Cerebellar nuclear complex (tissue), 1 donor: ENCODE measurements at regions not wholly inside any gene's neighbourhood (a gene's known extent, or its start where the extent isn't known, plus 50 kb on each side); places are given as distances from the start of the nearest gene placed in this dataset.

Source experiments
- DNase-seq, 2 experiments: peaks; one replicate each; lab custom pipeline; 2025; lab: John Stamatoyannopoulos, UW

DNA sequence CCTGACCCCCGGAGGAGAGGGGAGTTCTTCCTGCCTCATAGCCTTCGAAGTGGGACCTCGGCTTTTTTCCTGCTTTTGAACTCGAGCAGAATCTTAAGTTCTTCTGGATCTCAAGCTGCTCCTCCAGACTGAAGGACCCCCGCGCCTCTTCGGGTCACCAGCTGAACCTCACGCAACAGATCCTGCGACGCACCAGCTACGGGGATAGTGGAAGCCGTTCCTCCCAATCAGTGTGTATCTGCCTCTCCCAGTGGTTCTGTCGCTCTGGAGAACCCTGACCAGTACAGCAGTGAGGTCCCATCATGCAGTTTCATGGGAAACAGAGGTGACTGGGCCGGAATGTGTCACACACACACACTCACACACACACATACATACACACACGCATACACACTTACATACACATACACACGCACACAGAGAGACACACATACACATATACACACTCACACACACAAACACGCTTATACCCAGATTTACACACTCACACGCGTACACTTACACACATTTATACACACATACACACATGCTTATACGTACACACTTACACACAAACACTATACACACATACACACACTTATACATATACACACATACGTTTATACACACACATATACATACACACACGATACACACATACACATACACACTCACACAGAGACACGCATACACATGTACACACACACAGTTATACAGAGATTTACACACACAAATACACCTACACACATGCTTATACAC is 170.0 kb downstream of the TTLL2 start:
- DNase-seq: no peak

DNA sequence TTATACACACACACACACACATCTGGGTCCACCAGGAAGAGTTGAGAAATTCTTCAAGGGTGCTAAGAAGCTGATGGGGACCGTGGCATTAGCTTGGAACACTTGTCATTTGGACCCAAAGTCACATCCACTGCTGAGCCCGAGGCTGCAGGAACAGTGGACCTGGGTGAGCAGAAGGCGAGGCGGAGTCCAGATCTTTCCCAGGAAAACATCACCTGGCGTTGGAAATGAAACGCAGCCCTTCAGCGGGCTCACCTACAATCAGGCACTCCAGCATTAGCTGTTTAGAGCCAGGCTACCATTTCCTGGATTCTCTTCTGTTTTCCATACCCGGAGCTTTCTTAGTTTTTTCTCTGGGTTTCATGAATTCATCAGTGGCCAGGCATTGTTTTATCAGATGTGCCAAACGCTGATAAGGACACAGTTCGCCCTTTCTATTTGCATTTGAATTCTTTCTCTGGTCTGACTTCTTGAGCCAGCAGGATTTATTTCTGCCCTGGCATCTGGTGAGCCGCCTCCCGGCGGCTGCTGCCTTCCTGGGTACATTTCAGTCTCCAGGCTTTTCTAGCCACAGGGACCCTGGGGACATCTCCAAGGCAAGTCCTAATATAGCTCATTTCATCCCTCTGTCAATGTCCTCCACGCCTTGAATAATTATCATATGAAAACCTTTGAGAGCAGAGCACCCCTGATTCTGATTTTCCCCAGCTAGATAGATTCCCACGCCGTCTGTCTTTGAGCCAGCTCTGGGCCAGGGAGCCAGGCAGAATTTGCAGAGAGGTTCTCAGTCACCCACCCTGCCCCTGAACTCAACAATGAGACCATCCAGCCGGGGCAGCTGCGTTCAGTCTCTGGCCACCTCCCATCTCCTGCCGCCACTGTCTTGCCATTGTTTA is 170.9 kb downstream of the TTLL2 start:
- no peak for DNase-seq

DNA sequence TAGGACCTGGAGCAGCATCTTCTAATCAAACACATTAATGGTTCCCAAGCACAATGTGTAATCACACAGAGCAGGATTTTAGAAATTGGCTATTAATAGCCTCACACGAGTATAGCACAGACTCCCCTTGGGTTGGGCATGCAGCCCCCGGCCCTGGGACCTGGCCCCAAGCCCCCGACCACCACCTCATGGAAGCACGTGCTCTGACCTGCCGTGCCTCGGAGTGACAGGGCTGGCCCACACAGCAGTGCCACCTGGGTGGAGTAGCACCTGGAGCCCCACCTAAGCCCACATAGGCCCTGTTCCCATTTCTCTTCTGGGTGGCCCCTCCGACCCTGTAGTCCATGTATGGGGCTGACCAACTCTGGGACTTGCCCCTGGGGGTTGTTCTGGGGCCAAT is 171.8 kb downstream of the TTLL2 start:
- no peak for DNase-seq

DNA sequence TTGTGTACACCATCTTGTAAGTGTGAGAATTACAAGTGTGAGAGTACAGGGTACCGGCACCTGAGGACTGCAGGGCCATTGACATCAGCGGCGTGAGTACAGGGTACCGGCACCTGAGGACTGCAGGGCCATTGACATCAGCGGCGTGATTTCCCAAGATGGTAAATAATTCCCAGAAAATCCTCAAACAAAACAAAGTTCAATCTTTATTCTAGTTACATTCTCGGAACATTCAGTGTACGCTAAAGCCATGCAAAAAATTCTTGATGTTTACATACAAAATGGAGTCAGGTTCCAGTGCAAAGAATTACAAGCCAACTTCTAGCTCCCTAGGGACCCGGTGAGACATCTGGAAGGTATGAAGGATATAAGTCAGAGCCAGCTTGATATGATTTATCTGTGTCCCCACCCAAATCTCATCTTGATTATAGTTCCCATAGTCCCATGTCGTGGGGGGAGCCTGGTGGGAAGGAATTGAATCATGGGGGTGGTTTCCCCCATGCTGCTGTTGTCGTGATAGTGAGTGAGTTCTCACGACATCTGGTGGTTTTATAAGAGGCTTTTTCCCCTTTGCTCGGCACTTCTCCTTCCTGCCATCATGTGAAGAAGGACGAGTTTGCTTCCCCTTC is 172.7 kb downstream of the TTLL2 start:
- no peak for DNase-seq

DNA sequence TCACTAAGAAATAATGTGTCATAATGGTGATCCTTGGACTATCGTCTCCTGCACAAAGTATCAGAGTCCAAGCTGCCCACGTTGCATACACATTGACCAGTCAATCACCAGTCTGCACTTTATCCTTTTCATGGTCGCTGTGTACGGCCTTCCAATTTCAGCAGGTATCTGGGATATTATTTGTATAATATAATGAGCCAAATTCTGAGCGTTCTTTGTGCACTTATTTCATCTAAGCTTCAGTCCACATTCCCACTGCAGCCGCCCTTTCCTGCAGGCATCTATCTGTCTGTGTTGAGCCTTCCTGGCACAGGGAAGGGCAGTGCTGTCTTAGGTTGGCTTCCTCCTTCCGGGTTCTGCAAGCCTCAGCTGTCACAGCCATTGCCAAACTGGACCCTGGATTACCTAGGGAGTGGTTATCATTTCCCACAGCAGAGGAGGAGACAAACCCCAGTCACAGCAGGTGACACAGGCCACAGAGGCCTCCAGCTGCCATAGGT is 174.3 kb downstream of the TTLL2 start:
- no peak for DNase-seq

DNA sequence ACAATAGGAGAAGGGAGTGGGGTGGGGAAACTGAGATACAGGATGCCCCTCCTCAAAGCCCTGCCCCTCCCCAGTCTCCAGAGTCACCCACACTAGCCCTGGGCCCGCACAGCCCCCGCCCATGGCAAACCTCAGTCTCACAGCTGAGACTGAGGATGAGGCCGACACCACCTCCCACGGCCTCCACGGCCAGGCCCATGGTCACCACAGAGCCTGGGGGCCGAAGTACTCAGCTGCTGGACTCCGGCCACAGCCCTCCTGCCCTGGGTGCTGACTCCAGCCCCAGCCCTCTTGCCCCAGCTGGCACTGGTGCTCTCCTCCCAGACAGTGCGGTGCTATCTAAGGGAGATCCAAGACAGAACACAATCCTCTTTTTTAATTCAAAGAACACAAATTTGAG is 176.1 kb downstream of the TTLL2 start:
- DNase-seq: no peak

DNA sequence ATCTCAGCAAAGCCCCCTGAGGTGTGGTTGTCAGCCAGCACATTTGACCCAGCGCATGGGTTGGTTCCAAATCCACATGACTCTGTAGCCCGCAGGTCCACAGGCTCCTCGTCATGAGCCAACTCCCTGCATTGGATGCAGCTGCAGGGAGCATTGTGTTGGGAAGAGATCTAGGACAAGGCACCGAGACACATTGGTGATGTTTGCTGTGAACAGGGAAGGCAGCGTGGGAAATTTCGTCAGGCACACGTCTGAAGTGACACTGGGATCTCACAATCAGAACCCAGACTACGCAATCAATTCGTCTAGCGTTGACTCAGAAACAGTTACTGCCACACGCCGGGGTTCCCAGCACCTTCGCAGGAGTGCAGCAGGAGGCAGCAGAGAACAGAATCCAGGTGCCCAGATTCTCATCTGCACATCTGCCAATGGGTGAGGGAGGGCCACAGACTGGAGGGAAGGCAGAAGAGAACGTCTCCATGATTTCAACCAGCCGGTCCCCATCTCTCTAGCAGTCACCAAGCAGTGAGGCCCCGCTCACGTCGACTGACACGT is 177.0 kb downstream of the TTLL2 start:
- DNase-seq: no peak

DNA sequence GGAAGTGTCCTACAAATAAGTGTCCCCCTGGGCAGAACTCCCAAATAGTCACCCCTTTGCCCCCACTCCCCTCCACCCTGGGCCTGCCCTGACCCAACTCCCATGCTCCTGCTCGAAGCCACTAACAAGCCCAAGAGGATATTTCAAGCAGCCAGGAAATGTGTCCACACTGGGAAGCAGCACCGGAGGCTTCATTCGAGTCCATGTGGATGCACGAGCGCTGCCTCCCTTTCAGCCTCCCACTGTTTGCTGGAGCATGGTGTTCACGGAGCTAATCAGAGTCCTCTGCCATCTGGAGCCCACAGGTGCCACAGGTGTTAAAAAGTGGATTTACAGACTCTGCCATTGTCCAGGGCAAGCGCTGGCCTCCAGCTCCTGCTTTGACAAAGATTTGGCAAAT is 177.6 kb downstream of the TTLL2 start:
- no peak for DNase-seq

DNA sequence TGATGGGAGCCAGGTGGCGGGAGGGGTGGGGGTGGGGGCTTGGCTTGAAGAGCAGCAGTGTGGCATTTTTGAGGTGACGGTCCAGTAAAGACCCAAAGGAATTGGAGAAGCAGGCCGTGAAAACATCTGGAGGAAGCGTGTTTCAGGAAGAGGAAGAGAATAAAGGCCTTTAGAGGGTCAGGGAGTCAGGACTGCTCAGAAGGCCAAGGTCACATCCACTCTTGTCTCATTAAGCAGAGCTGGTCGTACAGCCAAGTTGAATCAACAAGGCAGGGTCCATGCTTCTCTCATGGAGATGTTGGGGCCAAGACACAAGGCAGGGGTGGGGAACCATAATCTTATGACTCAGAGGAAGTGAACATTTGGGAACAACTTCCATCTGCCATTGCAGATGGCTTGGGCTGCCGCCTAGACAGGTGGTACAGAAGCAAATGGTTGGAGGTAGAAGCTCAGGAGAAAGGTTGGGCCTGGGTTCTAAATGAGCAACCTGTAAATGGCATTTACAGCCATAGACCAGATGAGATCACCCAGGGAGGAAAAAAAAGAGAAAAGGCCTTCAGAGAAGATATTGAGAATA is 179.6 kb downstream of the TTLL2 start:
- no peak for DNase-seq

DNA sequence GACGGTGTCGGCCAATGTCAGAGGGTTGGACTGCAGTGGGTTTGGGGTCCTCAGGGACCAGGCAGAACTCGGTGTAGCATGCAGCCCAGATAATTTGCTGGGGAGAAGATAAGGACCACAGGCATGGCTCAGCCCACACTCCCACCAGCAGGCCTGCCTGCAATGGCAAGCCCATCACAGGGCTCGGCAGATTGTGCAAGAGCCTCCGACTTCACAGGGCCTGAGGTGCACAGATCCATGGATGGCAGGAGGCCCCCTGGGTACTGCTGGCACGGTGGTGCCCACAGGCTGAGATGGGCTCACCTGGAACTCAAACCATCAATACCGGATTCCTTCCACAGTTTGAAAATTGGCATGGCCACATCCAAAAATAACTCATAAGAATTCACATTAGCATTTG is 180.3 kb downstream of the TTLL2 start:
- no peak for DNase-seq

DNA sequence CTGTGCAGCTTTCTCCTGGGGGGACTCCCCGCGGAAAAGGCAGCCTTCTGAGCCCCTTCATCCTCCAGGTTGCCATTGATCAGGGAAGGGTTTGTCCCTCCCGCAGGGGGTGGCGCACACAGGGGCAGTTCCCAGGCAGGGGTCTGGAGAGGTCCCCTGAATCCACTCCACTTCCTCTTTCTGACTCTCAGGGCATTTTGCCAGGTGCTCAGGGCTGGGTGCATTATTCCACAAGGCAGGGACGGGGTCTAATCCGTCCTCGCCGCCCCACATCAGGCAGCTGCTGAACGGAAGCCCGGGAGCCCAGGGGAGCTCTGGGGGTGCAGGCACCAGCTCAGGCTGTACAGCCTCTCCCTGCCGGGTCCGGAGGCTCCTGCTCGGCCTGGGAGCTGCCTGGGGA is 180.9 kb downstream of the TTLL2 start:
- no peak for DNase-seq

DNA sequence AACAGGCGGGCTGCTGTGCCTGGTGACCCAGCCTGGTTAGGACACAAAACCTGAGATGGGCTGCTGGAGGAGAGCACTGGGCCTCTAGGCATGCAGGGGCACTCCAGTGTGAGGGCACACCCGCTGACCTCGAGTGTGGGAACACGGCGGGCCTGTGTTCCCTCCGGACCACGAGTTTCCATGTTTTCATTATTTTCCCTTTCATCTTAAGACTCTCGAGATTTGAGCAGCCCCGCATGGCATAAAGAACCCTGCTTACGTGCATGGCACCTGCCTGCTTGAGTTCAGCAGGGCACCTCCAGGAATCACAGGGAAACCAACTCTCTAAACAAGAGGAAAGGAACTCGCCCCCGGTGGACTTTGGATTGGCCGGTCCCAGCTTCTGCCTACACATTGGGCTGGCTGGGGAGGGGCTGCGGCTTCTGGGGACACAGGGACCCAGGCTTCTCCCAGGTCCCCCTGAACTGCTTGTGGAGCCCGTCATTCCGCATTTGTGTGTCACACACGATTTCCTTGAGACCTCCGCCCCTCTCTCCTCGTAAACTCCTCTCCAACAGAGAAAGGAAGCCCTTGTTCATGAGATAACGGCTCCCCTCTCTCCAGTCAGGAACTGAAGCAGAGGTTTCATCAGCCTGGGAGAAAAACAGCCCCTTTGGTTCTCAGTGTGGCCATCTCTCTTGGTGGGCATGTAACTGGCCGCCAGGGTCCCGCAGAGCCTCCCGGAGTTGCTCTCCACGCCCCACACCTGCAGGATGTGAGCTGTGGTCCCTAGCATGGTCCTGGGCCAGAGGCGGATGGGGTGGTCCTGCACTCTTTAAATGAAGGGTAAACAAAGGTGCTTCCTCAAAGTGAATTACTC is 181.8 kb downstream of the TTLL2 start:
- no peak for DNase-seq

DNA sequence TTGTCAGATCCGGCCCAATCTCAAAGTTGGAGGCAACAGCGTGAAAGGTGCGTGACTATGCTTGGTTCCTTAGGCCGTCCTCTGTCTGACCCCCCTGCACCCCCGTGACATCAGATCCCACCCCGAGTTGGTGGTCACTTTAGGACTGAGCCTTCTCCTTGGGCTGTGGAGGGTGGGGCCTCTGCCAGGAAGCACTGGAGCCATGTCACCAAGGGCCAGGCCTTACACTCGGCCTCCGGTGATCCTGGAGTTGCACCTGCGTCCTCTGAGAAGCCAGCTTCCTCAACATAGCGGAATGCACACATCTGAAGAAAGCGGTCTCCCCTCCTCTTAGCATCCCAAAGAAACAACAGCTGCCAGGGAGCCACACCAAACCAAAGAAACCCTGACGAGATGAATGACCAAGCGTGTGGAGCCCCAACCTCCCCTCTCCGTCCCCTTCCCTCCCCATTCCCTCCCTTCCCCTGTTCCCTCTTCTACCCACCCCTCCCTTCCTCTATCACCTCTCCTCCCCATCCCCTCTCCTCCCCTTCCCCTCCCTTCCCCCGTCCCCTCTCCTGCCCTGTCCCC is 182.6 kb downstream of the TTLL2 start:
- DNase-seq: no peak

DNA sequence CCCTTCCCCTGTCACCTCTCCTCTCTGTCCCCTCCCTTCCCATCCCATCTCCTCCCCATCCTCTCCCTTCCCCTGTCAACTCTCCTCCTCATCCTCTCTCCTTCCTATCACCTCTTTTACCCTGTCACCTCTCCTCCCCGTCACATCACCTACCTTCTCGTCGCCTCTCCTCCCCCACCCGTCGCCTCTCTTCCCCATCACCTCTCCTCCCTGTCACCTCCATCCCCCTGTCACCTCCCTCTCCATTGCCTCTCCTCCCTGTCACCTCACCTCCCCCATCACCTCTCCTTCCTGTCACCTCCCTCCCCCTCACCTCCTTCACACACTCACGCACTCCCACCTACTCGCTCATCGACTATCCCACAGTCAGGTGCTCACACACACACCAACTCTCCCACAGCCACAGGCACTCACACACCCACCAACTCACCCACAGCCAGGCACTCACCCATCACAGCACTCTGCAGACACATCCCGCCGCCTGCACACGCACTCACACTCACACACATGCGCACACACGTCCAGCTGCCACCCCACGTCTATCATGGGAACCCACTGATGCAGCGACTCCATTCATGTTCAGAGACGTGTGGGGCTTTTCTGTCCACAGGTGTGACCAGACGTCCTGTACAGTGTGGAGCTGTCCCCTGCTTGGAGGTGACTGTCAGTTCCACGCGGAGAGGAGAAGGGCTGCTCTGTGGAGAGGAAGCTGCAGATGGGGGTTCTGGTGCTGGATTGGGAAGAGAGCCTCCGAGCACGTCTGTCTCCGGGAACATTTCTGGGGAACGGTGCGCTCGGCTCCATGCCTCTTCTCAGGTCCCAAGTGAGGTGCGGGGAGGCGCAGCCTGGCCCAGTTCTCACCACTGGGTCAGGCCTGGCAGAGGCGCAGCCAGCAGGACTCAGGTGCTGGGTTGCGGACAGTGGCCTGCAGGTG is 184.3 kb downstream of the TTLL2 start:
- no peak for DNase-seq

DNA sequence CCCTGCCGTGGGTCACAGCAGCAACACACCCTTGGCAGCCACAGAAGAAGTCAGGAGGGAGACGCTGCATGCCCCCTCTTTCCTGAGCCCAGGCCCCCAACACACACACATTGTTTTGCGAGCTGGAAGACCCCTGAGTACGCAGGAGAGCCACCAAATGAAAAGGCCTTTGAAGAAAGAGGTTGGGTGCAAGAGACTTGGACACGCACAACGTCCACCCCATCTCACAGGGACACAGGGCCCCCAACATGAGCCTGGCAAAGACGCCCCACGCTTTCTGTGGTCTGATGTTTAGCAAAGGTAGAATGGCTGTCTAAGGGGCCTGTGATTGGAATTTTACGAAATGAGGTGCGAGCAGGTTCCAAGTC is 185.0 kb downstream of the TTLL2 start:
- DNase-seq: no peak

DNA sequence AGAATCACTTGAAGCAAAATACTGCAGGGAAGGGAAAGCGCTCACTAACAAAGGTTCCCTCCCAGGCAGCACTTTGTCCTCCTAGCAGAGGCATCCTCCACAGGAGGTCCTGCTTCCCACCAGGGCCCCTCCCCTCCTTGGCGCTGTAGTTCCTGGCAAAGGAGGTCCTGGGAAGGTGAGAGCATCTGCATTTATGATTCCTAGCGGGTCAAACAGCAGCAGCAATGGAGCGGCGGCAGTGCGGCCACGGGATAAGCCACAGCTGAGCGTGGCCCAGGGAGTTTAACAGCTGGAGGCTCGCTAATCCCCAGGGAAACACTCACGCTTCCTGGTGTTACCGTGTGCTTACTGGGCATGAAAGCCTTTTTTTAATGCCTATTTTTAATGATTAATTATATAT is 185.8 kb downstream of the TTLL2 start:
- DNase-seq: no peak

DNA sequence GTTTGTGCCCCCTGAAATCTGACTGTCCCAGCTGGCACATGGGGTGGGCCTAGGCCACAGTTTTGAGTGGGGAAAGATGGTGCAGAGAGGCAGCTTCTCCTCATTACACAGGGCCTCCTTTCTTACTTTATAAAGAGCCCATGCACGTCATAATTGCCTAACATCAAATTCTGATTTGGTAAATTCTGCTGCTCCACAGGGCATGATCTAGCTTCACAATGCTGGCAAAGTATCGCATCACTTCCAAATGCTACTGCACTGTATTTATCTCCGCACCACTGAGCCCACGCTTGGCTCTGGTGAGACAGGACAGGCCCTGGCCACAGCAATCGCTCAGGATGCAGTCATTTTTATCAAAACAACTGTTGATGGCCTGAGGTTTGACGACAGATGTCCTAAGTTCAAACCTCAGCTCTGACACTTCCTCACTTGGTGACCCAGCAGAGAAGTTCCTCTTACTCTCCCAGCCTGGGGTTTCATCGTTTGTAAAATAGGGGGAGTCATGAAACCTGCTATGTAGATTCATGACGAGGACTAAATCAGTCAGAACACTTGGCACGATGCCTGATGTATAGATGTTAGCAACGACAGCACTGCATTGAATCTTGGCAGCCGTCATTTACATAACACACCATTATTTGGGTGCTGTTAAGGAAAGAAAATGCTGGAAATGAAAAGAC is 187.9 kb downstream of the TTLL2 start:
- DNase-seq: no peak

DNA sequence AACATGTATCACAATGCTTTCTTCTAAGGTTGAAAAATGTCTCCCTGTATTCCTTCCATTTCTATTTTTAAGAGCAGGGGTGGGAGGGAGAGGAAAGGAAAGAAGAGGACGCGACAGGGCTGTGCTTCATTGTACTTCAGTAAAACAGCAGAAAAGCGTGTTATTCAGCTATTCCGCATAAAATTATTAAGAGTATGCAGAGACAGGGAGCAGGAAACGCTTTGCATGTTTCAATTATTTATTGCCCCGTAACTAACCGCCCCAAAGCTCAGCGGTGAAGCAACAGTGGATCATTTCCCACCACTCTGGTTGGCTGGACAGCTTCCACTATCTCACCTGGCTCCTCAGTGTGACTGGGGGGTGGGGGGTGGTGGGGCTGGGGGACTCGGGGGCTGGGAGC is 188.9 kb downstream of the TTLL2 start:
- DNase-seq: no peak

DNA sequence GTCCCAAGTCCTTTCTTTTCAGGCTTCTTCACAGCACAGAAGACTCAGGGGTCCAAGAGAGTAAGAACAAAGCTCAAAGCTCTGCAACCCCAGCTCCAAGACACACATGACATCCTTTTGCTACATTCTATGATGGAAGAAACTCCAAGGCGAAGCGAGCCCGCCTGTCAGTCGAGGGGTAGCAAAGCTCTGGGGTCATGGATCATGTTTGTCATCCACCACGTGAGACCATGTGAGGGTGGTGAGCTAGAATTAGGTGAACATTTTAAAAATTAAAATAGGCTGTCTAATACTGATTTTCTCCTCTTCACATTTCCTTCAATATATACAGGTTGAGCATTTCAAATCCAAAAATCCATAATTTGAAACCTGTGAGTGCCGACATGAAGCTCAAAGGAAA is 189.6 kb downstream of the TTLL2 start:
- no peak for DNase-seq
